ENCODE measurements at regions not wholly inside any gene's neighbourhood (a gene's known extent, or its start where the extent isn't known, plus 50 kb on each side); places are given as distances from the start of the nearest gene placed in this dataset.
A peak's percentile ranks its signal among the peaks of the same experiment; 100 is the strongest.

- TF ChIP-seq SKIL (CRISPR knock-in tag; IDR thresholded peaks at IDR 0.05; ENCODE audit: borderline replicate concordance) (no peak), FOXO1 (CRISPR knock-in tag; IDR thresholded peaks at IDR 0.05) (no peak), HBP1 (CRISPR knock-in tag; IDR thresholded peaks at IDR 0.05; ENCODE audit: low read depth) (no peak), CEBPB (IDR thresholded peaks at IDR 0.05; ENCODE audit: borderline replicate concordance, low read depth, low read length) (no peak), ZFP41 (CRISPR knock-in tag; IDR thresholded peaks at IDR 0.05; ENCODE audit: borderline replicate concordance) (no peak), ZNF224 (CRISPR knock-in tag; IDR thresholded peaks at IDR 0.05) (peak; percentile 11; the same call in 1 of the 2 replicates), ZNF3 (CRISPR knock-in tag; IDR thresholded peaks at IDR 0.05) (no peak), SMARCE1 (IDR thresholded peaks at IDR 0.05; ENCODE audit: borderline replicate concordance) (no peak), TMF1 (CRISPR knock-in tag; IDR thresholded peaks at IDR 0.05; ENCODE audit: low read depth) (peak; percentile 21; the same call in 1 of the 2 replicates), RCOR2 (CRISPR knock-in tag; IDR thresholded peaks at IDR 0.05) (no peak), ZBTB21 (CRISPR knock-in tag; IDR thresholded peaks at IDR 0.05) (no peak), TCF7L2 (IDR thresholded peaks at IDR 0.05; ENCODE audit: low read depth, low read length) (no peak), BATF2 (CRISPR knock-in tag; IDR thresholded peaks at IDR 0.05) (no peak; the same call in 1 of the 2 replicates), AKNA (CRISPR knock-in tag; IDR thresholded peaks at IDR 0.05; ENCODE audit: borderline replicate concordance) (no peak), SNAI1 (CRISPR knock-in tag; IDR thresholded peaks at IDR 0.05; ENCODE audit: borderline replicate concordance) (no peak), ZNF577 (CRISPR knock-in tag; IDR thresholded peaks at IDR 0.05; ENCODE audit: borderline replicate concordance, low read depth) (no peak), GATA4 (IDR thresholded peaks at IDR 0.05; ENCODE audit: borderline replicate concordance, low read depth) (no peak), ZNF124 (CRISPR knock-in tag; IDR thresholded peaks at IDR 0.05) (no peak), NFKBIZ (CRISPR knock-in tag; IDR thresholded peaks at IDR 0.05) (no peak), NFIB (CRISPR knock-in tag; IDR thresholded peaks at IDR 0.05; ENCODE audit: borderline replicate concordance) (no peak), MTF2 (CRISPR knock-in tag; IDR thresholded peaks at IDR 0.05; ENCODE audit: borderline replicate concordance) (no peak), STAT5B (CRISPR knock-in tag; IDR thresholded peaks at IDR 0.05) (no peak)
Observed at GRCh38 chr5:154683101-154683880, 71.9 kb upstream of the LARP1 start (continued).
